Kidney epithelial cell (primary cell): ENCODE measurements at regions not wholly inside any gene's neighbourhood (a gene's known extent, or its start where the extent isn't known, plus 50 kb on each side); places are given as distances from the start of the nearest gene placed in this dataset.

ENCODE experiments used
- DNase-seq: peaks from one replicate; pipeline ENCODE4 v3.0.0-alpha.2; 2010; ENCODE audit warnings: low read depth
- H3K27me3 ChIP-seq: 2 replicates; pipeline ENCODE4 v1.6.0; 2011; ENCODE audit warnings: low read length; ENCODE audit not compliant: control insufficient read depth, insufficient read depth
- H3K36me3 ChIP-seq: 2 replicates; pipeline ENCODE4 v1.5.1; 2011; ENCODE audit warnings: low read length; ENCODE audit not compliant: control insufficient read depth, insufficient read depth
- H3K4me3 ChIP-seq: 2 replicates; pipeline ENCODE4 v1.5.1; 2011; ENCODE audit warnings: low read depth, mild to moderate bottlenecking, control low read depth, low read length
- CTCF ChIP-seq: IDR thresholded peaks from 2 replicates; pipeline ENCODE4 v1.5.1; 2011; ENCODE audit warnings: mild to moderate bottlenecking, moderate library complexity, low read length, control low read depth, inconsistent platforms; ENCODE audit not compliant: insufficient read depth, poor library complexity, severe bottlenecking

GRCh38 chr1:221063651-221064050 is 184.4 kb downstream of the HLX start:
- no peaks in the 10 kb centered on the region for H3K36me3 ChIP-seq
- no peak overlapping the region for H3K4me3 ChIP-seq
- no peak for DNase-seq
- no peaks in the 10 kb centered on the region for H3K27me3 ChIP-seq
- TF ChIP-seq CTCF: no peak

- no peaks in the 10 kb centered on the region for H3K27me3 ChIP-seq
- no peaks in the 10 kb centered on the region for H3K36me3 ChIP-seq
- DNase-seq: no peak
- TF ChIP-seq CTCF: no peak
- no peak overlapping the region for H3K4me3 ChIP-seq
Measured at GRCh38 chr1:221066351-221067001, 187.2 kb downstream of the HLX start.

GRCh38 chr1:221067721-221068120 is 188.5 kb downstream of the HLX start:
- DNase-seq: no peak
- no peaks in the 10 kb centered on the region for H3K36me3 ChIP-seq
- no peaks in the 10 kb centered on the region for H3K27me3 ChIP-seq
- no peak for TF ChIP-seq CTCF
- H3K4me3 ChIP-seq: no peak overlapping the region

GRCh38 chr1:221069178-221069903 is 190.1 kb downstream of the HLX start:
- no peak for TF ChIP-seq CTCF
- DNase-seq: no peak
- Histone ChIP-seq H3K36me3 (no peaks in the 10 kb centered on the region), H3K4me3 (no peak overlapping the region), H3K27me3 (no peaks in the 10 kb centered on the region)

- Histone ChIP-seq H3K27me3 (no peaks in the 10 kb centered on the region), H3K4me3 (no peak overlapping the region), H3K36me3 (no peaks in the 10 kb centered on the region)
- TF ChIP-seq CTCF: no peak
- DNase-seq: no peak
Measured at GRCh38 chr1:221069986-221070385, 190.7 kb downstream of the HLX start.
